ENCODE measurements at regions not wholly inside any gene's neighbourhood (a gene's known extent, or its start where the extent isn't known, plus 50 kb on each side); places are given as distances from the start of the nearest gene placed in this dataset.
A peak's percentile ranks its signal among the peaks of the same experiment; 100 is the strongest.

DNA sequence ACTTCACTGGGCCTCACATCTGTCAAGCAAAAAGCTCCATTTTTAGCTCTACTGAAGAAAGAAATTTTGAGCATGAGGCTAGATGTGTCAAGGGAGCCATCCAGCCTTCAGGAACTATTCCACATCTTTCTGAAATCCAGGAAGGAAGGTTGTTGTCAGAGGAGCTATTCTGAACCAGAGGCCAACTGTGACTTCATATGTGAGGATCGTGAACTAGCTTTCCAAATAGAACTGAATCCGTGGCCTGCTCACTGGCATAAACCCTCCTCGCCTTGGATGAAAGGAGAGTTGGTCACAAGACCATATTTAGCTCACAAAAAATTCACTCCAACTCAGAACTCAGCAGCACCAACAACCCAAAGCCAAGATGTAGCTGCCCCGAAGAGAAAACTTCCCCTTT, 195.8 kb downstream of the FOXO1 start:
- DNase-seq: no peak

DNA sequence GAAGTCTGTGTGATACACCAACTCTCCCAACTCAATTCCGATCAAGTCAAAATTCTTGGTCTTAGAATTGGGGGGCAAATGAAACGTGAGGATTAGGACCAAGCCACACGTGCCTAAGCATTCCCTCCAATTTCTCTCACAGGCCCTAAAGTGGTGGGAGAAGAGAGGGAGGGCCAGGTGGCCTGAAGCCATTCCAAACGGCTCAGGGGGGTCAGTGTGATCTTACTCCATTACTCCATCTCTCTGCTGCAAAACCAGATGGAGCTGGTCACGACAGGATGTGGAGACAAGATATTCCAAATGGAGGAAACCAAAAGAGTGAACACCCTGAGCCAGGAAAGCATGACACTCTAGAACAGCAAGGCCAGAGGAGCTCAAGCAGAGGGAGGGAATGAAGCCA, 195.4 kb downstream of the FOXO1 start:
- no peak for DNase-seq

DNA sequence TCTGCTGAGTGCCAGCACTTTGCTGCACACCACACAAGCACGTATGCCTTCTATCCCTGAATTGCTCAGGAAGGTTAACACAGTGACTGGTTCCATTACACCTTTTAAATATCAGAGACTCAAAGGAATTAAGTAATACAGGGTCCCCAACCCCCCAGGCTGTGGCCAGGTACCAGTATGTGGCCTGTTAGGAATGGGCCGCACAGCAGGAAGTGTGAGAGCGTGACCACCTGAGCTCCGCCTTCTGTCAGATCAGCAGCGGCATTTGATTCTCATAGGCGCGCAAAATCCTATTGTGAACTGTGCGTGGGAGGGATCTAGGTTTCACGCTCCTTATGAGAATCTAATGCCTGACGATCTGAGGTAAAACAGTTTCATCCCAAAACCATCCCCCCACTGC, 194.5 kb downstream of the FOXO1 start:
- no peak for DNase-seq

DNA sequence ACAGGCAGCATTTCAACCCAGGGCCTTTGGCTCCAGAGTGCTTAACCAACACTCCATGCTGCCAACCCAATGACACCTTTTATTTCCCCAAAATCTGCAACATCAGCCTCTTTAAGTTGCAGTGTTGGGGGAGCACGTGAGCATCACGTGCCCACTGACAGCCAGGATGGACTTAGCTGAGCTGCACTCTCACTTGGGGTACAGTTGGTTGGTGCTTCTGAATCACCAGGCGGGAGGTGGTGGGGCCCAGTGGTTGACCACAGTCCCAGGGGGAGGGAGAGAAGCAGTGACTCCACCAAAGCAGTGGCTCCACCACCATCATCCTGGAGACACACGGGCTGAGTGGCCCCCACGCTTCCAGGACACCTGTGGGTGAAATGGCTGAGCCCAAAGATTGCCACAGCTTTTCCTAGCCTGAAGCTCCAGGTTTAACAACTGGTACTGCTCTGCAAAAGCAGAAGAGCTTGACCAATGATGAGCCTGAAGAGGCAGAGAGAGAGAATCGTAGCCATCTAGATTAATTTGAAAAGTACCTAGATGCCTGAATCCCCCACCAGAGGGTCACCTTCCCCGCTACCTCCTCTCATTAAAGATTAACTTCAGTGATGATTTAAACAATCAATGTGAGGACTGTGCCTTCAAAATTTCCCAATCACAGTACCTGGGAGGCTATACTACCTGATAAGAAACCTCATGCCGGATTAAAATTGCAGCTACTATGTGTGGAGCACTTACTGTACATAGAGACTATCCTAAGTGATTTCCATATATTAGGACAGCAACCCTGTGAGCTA, 193.8 kb downstream of the FOXO1 start:
- DNase-seq: no peak

DNA sequence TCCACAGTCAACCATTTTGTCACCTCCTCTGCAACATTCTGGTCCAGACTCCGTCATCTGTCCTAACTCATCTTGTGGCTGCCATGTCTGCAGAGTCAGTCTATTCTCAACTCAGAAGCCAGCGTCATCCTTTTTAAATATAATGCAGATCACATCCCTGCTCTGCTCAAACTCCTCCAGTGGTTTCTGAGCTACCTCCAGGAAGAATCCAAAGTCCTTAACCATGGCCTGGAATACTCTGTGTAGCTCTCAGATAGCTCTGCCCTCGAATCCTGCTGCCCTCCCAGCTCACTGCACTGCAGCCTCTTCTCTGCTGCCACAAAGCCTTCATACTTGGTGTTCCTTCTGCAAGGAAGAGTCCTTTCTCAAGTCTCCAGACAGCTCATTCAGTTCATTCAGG, 190.8 kb downstream of the FOXO1 start:
- DNase-seq: no peak

DNA sequence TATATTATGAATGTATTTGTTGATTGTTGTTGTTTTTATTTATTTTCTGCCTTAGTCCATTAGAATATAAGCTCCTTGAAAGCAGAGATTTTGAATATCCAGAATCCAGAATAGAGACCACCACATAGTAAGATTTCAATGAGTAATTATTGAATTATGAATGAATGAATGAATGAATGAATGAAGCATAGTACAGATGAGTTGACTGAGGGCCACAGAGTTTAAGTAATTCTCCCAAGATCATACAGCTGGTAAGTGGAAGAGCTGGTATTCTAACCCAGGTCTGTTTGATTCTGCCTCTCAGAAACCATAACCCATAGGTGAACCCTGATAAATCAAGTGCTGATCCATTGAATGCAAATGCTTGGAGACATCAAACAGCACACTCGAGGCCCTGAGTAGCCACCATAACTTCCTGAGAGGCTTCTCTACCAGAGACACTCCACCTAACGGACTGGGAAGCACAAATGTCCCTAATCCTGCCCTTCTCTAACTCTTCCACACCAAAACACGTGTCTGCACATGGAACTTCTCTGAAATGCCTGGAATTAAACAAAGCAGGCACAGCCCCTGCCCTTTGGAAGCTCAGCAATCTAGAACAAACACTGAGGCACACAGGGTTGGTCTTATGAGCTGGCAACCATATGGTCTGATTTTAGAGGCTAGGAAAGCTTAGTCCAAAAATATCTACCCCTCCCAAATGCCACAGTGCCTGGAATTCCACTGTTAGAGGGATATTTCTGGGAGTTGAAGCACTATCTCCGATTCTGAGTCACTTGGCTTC, 190.1 kb downstream of the FOXO1 start:
- no peak for DNase-seq

DNA sequence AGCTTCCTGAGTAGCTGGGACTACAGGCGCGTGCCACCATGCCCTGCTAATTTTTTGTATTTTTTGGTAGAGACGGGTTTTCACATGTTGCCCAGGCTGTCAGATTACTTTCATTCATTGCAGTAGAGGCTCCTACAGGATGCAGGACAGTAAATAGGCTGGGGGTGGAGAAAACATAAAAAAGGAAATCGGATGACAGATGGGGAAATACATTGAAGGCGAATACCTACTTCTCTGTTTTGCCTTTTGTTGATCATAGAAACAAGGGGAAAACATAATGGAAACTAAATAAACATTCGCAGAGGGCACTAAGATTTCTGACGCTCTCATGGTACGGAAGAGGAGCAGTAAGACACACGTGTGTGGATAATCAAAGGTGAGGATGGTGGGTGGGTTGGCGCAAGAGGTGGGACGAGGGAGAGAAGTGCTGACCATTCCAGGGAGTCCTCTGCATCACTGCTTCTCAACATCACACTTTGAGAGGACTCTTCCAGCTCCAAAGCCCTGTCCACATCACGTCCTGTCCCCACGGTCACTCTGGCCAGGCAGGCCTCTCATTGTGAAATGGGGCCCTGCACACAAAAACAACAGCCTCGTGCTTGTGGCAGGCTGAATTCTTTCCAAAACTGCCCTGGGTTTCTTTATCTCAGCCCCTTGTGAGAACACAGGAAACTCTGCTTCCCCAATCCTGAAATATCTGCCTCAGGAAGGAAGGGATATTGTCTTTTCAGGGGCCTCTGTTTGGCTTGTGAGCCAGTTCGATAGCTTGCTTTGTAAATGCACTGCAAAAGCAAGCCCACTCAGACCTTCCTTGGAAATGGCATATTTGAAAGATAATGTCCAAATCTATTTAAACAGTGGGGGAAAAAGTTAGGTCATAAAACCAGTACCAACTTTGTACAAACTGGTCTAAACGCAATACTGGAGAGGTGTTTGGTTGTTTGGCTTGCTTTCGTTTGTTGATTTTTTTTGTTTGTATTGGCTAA, 188.5 kb downstream of the FOXO1 start:
- DNase-seq: no peak

DNA sequence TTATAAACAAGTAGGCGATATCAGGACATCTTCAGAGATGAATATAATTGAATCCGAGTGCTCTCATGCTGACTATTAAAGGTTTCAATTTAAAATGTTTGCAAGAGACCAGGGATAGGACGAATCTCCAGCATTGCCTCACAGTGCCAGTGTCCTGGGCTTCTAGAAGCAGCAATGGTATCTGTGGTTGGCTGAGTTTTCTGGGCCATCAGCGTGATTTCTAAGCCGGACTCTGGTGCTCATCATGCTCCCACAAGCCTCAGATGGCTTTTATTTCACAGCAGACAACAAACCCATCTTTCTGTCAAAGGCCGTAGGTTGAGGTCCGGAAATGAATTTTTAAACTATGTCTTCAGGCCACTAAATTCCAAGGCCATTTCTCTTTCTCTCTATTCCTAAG, 187.7 kb downstream of the FOXO1 start:
- no peak for DNase-seq

DNA sequence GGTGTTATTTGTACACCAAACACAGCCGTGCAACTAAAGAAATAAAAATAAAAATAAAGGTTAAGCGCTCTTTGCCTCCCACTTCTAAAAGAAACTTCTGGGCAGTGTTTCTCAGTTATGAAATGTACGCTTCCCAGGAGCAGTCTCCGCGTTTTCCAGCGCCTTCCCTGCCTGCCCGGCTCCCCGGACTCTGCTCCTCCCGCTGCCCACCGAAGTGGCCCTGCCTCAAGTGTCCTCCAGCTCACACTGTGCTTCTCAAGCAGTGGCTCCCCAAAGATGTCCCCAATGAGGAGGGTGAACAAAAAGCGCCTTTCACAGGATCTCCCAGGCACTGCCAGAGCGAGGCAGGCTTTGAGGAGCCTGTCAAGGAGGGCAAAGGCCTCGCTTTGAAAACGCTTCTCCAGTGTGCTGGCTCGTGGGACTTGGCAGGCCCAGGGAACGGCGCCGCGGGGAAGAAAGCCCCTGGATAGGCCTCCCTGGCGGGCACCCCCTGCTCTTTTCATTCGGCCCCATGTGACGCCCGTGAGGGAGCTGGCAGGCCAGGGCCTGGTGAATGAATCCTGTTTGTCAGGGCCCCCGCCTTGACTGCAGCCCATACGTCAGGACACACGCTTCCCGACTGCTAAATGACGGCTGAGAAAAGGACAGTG, 187.1 kb downstream of the FOXO1 start:
- DNase-seq: no peak

DNA sequence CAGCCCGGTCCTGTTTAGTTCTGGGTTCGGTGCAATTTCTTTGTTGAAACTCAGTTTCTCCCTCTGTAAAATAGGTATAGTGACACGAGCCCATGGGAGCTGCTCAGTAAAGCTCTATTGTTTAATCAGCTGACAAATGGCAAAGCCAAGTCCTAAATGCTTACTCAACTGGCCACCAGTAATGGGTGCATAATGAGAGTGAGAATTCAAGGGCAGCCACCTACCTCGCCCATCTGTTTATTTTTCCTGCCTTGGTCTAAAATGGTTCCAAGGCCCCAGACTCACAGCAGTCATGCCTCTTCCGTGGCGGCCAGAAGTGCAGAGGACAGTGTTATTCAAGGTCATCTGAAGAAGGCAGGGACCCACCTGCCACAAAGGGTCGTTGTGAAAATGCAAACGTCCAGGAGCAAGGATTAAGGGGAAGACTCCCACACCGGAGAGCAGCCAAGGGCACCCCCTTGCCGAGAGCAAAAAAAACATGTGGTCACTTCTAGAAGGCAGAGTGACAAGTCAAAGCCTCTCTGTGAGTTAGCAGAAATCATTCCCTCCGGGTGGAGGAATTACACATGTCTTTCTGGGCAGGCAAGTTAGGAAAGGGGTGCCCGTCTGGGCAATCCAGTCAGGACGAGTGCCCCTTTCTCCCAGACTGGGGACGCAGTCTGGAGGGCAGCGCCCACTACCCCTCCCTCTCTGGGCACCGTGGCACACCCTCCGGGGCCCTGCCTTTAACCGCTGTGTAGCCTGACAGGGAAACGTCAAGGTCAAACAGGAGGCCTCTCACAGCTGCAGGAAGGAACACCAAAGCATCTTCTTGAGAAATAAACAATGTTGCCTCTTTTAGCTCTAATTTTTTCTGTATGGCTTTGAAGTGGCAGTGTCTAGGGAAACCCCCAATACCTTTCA, 186.2 kb downstream of the FOXO1 start:
- no peak for DNase-seq

DNA sequence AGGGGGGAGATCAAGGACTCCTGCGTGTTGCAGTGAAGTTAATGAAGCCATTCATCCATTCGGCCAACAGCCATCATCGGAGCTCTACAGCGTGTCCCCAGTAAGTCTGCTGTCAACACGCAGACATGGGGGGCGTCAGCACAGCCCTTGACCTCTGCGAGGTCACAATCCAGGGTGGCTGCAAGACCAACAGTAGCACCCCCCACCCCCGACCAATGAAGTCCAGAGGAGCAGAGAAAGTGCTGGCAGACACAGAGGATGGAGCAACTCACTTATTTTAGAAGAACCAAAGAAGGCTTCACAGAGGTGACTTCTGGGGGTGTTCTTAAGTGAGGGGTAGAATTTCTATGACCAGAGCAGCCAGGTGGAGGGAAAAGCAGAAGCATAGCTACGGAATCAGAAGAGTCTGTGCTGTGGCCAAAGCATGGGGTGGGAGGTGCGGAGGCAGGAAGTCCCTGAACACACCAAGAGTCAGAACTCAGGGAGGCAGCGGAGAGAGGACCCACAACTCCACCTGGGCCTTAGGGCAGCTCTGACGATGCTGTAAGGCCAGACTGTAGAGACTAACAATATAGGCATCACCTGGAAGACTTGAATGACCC, 185.4 kb downstream of the FOXO1 start:
- no peak for DNase-seq

DNA sequence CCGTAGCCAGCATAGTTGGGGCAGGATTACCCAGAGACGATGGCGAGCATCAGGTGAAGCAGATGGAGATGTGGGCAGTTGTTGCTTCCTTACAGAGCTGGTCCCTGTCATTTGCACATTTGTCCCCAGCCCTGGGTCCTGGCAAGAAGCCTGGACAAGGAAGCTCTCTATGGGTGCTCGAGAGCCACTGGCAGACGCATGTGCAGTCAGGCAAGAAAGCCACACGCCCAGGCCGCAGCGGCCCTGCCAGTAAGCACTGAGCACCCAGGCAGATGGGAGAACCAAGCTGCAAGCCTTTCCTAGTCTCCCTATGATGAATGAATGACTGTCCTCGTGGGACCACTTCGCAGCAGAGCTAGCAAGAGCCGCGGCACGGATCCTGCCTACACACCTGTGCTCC, 182.8 kb downstream of the FOXO1 start:
- peak in 1 of 2 experiments; percentile 28 for DNase-seq

DNA sequence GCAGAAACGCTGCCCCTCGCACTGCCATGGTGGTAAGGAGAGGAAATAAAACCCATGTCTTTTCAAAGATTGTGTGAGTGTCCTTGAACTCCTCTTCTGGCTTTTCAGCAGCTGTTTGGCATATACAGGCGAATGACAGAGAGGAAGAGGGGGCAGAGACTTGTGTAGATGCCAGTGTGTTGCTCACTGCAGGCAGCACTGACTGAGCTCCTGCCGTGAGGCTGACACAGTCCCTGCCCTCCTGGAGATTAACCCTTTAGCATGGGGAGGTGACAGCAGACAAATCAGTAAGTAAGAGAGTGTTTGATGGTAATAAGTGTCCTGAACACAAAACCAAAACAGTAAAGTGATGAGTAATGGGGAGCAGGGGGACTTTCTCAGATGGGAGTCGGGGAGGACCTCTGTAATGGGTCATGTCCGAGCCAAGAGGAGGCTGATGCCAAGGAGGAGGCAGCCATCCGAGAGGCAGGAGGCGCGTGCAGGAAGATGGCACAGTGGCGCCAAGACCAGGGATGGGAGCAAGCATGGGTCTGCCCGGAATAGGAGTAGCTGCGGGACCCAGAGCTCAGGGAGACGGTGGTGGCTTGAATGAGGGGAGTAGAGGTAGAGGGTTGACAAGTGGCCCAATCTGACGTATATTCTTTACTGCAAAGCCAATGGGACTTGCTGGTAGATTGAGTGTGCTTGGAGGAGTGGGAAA, 182.2 kb downstream of the FOXO1 start:
- no peak for DNase-seq

DNA sequence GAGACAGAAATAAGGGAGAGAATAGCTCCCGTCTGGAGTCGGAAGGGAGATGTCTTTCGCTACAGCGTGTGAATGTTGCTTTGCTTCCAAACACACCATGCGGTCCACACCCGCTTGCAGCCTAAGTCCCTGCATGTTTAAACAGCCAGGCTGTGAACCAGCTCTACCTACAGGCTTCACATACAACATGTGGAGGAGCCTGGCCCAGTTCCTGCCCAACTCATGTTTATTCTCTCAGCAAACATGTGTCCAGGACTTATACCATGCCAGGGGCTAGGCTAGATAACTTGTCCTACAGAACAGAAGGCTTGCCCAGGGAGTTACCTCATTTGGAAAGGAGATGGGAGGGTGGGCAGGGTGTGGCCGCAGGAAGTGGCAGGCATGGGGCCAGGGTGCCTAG, 181.5 kb downstream of the FOXO1 start:
- DNase-seq: no peak

DNA sequence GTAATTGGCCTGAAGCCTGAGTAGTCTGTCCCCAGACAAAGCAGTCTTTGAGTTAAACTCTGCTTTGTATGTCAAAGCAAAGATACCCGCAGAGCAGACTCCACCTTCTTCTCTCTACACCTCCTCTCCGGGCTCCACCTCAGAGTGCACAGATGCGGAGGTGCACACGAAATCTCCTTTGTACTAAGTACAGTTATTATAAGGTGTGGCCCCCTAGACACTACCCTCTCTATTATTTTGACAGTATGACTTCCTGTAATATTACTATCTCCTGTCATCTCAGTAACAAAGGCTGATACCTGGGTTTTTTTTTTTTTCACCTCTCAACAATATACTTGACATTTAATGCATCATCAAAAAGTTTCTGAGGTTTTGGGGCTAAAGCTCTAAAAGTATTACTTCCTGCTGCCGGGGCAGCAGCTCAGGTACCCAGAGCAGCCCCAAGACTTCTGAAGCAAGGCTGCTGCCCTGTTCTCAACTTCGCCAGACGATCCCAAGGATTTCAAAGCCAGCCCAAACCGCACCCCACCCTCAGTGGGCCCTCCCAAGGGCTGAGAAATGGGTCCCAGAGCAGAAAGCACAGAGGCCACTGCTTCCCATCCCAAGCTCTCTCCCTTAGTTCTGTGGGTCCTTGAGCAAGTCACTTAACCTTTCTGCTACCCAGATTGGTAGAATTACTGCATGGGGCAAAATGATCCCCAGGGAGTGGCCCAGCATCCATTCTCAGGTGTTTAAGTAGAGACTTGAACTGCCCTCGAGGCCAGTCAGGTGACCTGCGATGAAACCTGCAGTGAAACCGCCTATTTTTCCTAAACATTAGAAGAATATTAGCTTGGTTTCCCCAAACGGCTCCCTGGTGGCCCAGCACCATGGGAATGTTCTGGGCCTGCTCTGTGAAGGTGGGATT, 180.6 kb downstream of the FOXO1 start:
- peak in 1 of 2 experiments; percentile 3 for DNase-seq

DNA sequence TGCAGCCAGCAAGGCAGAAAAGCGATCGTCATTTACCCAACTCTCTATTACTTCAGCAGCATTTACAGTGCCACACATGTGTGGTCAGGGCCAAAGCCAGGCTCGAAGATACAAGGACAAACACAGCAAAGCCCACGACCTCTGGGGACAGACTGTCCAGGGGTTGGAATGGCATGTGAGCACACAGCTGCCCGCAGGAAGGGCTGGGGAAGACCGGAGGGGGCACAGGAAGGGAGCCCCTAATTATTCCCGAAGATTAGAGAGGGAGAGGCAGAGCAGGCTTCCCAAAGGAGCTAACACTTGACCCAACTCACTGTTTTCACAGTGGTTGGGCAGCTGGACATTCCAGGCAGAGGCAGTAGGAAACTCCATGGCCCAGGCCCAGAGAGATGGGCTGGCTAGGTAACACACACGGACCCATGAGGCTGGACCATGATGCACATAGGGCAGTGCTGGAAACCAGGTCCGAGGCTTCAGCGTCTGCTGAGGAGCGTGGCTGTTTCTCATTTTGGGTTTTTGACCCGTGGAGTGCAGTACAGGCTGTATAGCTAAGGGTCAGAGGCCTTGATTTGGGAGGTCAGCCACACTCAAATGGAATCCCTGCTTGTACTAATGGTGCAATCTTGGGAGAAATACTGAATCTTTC, 179.8 kb downstream of the FOXO1 start:
- no peak for DNase-seq

DNA sequence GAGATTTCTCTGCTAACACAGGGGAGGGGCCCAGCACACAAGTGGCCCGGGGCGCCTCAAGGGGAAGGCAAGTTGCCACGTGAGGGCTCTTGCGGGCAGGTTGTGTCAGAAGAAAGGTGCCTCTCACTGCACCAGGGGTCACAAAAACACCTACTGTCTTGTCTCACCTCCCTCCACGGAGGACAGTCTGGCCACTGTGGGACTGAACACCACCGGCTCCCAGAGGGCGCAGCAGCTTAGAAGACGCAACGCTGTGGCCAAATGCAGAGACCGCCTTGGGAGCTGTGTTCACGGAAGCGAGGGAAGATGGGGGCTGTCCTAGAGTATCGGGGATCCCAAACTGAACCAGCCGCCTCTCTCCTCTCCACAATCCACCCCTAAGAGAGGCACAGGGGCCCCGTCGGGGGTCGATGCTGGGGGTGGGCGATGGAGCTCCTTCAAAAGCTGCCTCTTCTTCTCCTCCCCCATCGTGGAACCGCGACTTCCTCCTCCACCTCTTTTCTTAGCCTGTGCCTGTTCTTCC, 177.5 kb downstream of the FOXO1 start:
- no peak for DNase-seq

DNA sequence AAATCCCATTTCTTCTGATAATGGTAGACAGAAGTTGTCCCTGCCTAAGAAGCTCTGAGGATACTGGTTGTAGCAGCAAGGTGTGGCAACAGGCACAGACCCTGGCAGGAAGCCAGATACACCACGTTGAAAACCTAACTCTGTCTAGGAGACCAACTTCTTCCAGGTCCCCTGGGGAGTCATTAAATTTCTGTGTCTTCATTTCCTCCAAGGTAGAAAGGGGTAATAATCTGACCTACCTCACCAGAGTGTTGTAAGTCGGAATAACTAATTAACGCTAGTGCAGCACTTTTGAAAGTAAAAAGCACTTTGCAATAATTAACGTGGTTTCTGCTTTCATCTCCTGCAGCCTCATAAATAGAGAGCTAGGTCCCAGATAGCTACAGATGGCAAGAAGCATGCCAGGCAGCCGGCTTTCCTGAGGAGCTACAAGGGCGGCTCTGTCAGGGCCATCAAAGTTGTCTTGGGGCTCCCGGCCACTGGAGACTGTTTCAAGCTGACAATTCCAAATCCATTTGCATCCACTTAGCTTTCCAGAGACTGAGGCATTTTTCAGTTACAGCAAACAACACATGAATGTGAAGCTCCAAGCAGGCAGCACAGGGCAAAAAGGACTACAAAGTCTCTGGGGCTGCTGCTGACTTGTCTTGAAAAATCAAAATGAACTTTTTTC, 176.2 kb downstream of the FOXO1 start:
- DNase-seq: peak; percentile 34 to 53

Data from NCI-H526 (cell line).